ENCODE measurements at regions not wholly inside any gene's neighbourhood (a gene's known extent, or its start where the extent isn't known, plus 50 kb on each side); places are given as distances from the start of the nearest gene placed in this dataset.

GRCh38 chr12:28877854-28878253 is 271.2 kb upstream of the FAR2 start:
- no peak overlapping the region for H3K4me3 Mint-ChIP-seq (ENCODE audit: unreplicated experiment)
- TF ChIP-seq CTCF (IDR thresholded peaks at IDR 0.05; ENCODE audit: unreplicated experiment), result no peak
- no peaks in the 10 kb centered on the region for H3K36me3 Mint-ChIP-seq (ENCODE audit: low read depth, unreplicated experiment)
- no peaks in the 10 kb centered on the region for H3K4me1 Mint-ChIP-seq (ENCODE audit: unreplicated experiment)
- no peaks in the 10 kb centered on the region for H3K9me3 Mint-ChIP-seq (ENCODE audit: unreplicated experiment)
- DNase-seq (ENCODE audit: low spot score), result no peak
- no peak overlapping the region for H3K27ac Mint-ChIP-seq (ENCODE audit: unreplicated experiment)
- no peaks in the 10 kb centered on the region for H3K27me3 Mint-ChIP-seq (ENCODE audit: unreplicated experiment)

- Mint-ChIP-seq H3K27ac (ENCODE audit: unreplicated experiment) (no peak overlapping the region), H3K36me3 (ENCODE audit: low read depth, unreplicated experiment) (no peaks in the 10 kb centered on the region), H3K27me3 (ENCODE audit: unreplicated experiment) (no peaks in the 10 kb centered on the region), H3K4me1 (ENCODE audit: unreplicated experiment) (no peaks in the 10 kb centered on the region), H3K4me3 (ENCODE audit: unreplicated experiment) (no peak overlapping the region), H3K9me3 (ENCODE audit: unreplicated experiment) (no peaks in the 10 kb centered on the region)
- DNase-seq (ENCODE audit: low spot score), result no peak
- TF ChIP-seq CTCF (IDR thresholded peaks at IDR 0.05; ENCODE audit: unreplicated experiment), result no peak
Measured at GRCh38 chr12:28878629-28879028, 270.4 kb upstream of the FAR2 start.

GRCh38 chr12:28879379-28879778 is 269.7 kb upstream of the FAR2 start:
- Mint-ChIP-seq H3K36me3 (ENCODE audit: low read depth, unreplicated experiment) (no peaks in the 10 kb centered on the region), H3K4me3 (ENCODE audit: unreplicated experiment) (no peak overlapping the region), H3K4me1 (ENCODE audit: unreplicated experiment) (no peaks in the 10 kb centered on the region), H3K27me3 (ENCODE audit: unreplicated experiment) (no peaks in the 10 kb centered on the region), H3K27ac (ENCODE audit: unreplicated experiment) (no peak overlapping the region), H3K9me3 (ENCODE audit: unreplicated experiment) (no peaks in the 10 kb centered on the region)
- no peak for DNase-seq (ENCODE audit: low spot score)
- TF ChIP-seq CTCF (IDR thresholded peaks at IDR 0.05; ENCODE audit: unreplicated experiment), result no peak

GRCh38 chr12:28882444-28882843 is 266.6 kb upstream of the FAR2 start:
- H3K4me3 Mint-ChIP-seq (ENCODE audit: unreplicated experiment), result no peak overlapping the region
- H3K4me1 Mint-ChIP-seq (ENCODE audit: unreplicated experiment), result no peaks in the 10 kb centered on the region
- TF ChIP-seq CTCF (IDR thresholded peaks at IDR 0.05; ENCODE audit: unreplicated experiment), result no peak
- H3K36me3 Mint-ChIP-seq (ENCODE audit: low read depth, unreplicated experiment), result no peaks in the 10 kb centered on the region
- no peak for DNase-seq (ENCODE audit: low spot score)
- no peak overlapping the region for H3K27ac Mint-ChIP-seq (ENCODE audit: unreplicated experiment)
- H3K9me3 Mint-ChIP-seq (ENCODE audit: unreplicated experiment), result no peaks in the 10 kb centered on the region
- H3K27me3 Mint-ChIP-seq (ENCODE audit: unreplicated experiment), result no peaks in the 10 kb centered on the region

- Mint-ChIP-seq H3K27ac (ENCODE audit: unreplicated experiment) (no peak overlapping the region), H3K36me3 (ENCODE audit: low read depth, unreplicated experiment) (no peaks in the 10 kb centered on the region), H3K9me3 (ENCODE audit: unreplicated experiment) (no peaks in the 10 kb centered on the region), H3K27me3 (ENCODE audit: unreplicated experiment) (no peaks in the 10 kb centered on the region), H3K4me3 (ENCODE audit: unreplicated experiment) (no peak overlapping the region), H3K4me1 (ENCODE audit: unreplicated experiment) (no peaks in the 10 kb centered on the region)
- TF ChIP-seq CTCF (IDR thresholded peaks at IDR 0.05; ENCODE audit: unreplicated experiment), result no peak
- no peak for DNase-seq (ENCODE audit: low spot score)
Measured at GRCh38 chr12:28883406-28883997, 265.6 kb upstream of the FAR2 start.

All from endothelial cell (in vitro differentiated cells).